Amniotic epithelial cell (primary cell): ENCODE measurements at regions not wholly inside any gene's neighbourhood (a gene's known extent, or its start where the extent isn't known, plus 50 kb on each side); places are given as distances from the start of the nearest gene placed in this dataset.
"Not testable (repeated sequence)": the region's sequence is repeated elsewhere in the genome, so short reads cannot be mapped to it uniquely, and the experiment has no call there.

Experiments
- DNase-seq: peaks from one replicate; pipeline ENCODE4 v3.0.0-alpha.2; 2010; ENCODE audit warnings: low read depth

- no peak for DNase-seq
Measured at GRCh38 chr16:55016515-55016914, 85.8 kb downstream of the IRX5 start.

GRCh38 chr16:55017321-55017720 is 86.7 kb downstream of the IRX5 start:
- no peak for DNase-seq

- no peak for DNase-seq
Measured at GRCh38 chr16:55018881-55019280, 88.2 kb downstream of the IRX5 start.

GRCh38 chr16:55019419-55020131 is 88.9 kb downstream of the IRX5 start:
- no peak for DNase-seq

- DNase-seq = peak; percentile 1
Measured at GRCh38 chr16:55021595-55022475, 91.2 kb downstream of the IRX5 start.

GRCh38 chr16:55027260-55027659 is 96.6 kb downstream of the IRX5 start:
- DNase-seq = not testable (repeated sequence)

GRCh38 chr16:55029509-55029908 is 98.8 kb downstream of the IRX5 start:
- DNase-seq = no peak

- DNase-seq = no peak
Measured at GRCh38 chr16:55030944-55031343, 100.3 kb downstream of the IRX5 start.

GRCh38 chr16:55031481-55031880 is 100.8 kb downstream of the IRX5 start:
- DNase-seq = no peak

- no peak for DNase-seq
Measured at GRCh38 chr16:55033225-55034156, 102.8 kb downstream of the IRX5 start.

GRCh38 chr16:55035029-55035428 is 104.4 kb downstream of the IRX5 start:
- no peak for DNase-seq

- DNase-seq = no peak
Measured at GRCh38 chr16:55035956-55036355, 105.3 kb downstream of the IRX5 start.

- no peak for DNase-seq
Measured at GRCh38 chr16:55036371-55036821, 105.7 kb downstream of the IRX5 start.

- no peak for DNase-seq
Measured at GRCh38 chr16:55037046-55037445, 106.4 kb downstream of the IRX5 start.

GRCh38 chr16:55037966-55038365 is 107.3 kb downstream of the IRX5 start:
- DNase-seq = no peak

GRCh38 chr16:55039042-55039441 is 108.4 kb downstream of the IRX5 start:
- no peak for DNase-seq

GRCh38 chr16:55039511-55039910 is 108.8 kb downstream of the IRX5 start:
- DNase-seq = no peak

- no peak for DNase-seq
Measured at GRCh38 chr16:55039931-55040330, 109.3 kb downstream of the IRX5 start.

GRCh38 chr16:55040366-55041086 is 109.9 kb downstream of the IRX5 start:
- DNase-seq = no peak

GRCh38 chr16:55041540-55042234 is 111.0 kb downstream of the IRX5 start:
- no peak for DNase-seq
